ENCODE measurements at regions not wholly inside any gene's neighbourhood (a gene's known extent, or its start where the extent isn't known, plus 50 kb on each side); places are given as distances from the start of the nearest gene placed in this dataset.
A peak's percentile ranks its signal among the peaks of the same experiment; 100 is the strongest.

GRCh38 chr5:124557761-124558160 is 188.7 kb downstream of the ZNF608 start:
- no peaks in the 10 kb centered on the region for H3K9me3 ChIP-seq (ENCODE audit: control insufficient read depth in 3 of 3, low read length in 3 of 3)
- no peak overlapping the region for H3K4me3 ChIP-seq (ENCODE audit: low read length in 3 of 3)
- no peaks in the 10 kb centered on the region for H3K36me3 ChIP-seq (ENCODE audit: control insufficient read depth in 3 of 3, insufficient read depth in 3 of 3, low read length in 3 of 3)
- H3K27me3 ChIP-seq (ENCODE audit: control insufficient read depth in 3 of 3, insufficient read depth in 3 of 3, low read length in 3 of 3): no peaks in the 10 kb centered on the region
- H3K27ac ChIP-seq (ENCODE audit: low read depth, low read length): no peak overlapping the region
- H3K4me1 ChIP-seq (ENCODE audit: control insufficient read depth in 3 of 3, insufficient read depth in 3 of 3, low read length in 3 of 3): no peaks in the 10 kb centered on the region
- no peak overlapping the region for H3K9ac ChIP-seq (ENCODE audit: low read depth in 1 of 3, low read length in 3 of 3)

- no peaks in the 10 kb centered on the region for H3K27me3 ChIP-seq (ENCODE audit: control insufficient read depth in 3 of 3, insufficient read depth in 3 of 3, low read length in 3 of 3)
- H3K9me3 ChIP-seq (ENCODE audit: control insufficient read depth in 3 of 3, low read length in 3 of 3): no peaks in the 10 kb centered on the region
- H3K9ac ChIP-seq (ENCODE audit: low read depth in 1 of 3, low read length in 3 of 3): no peak overlapping the region
- H3K36me3 ChIP-seq (ENCODE audit: control insufficient read depth in 3 of 3, insufficient read depth in 3 of 3, low read length in 3 of 3): no peaks in the 10 kb centered on the region
- no peak overlapping the region for H3K27ac ChIP-seq (ENCODE audit: low read depth, low read length)
- H3K4me1 ChIP-seq (ENCODE audit: control insufficient read depth in 3 of 3, insufficient read depth in 3 of 3, low read length in 3 of 3): no peaks in the 10 kb centered on the region
- no peak overlapping the region for H3K4me3 ChIP-seq (ENCODE audit: low read length in 3 of 3)
These were observed 191.5 kb downstream of the ZNF608 start for GRCh38 chr5:124554746-124555578.

- no peaks in the 10 kb centered on the region for H3K4me1 ChIP-seq (ENCODE audit: control insufficient read depth in 3 of 3, insufficient read depth in 3 of 3, low read length in 3 of 3)
- H3K27ac ChIP-seq (ENCODE audit: low read depth, low read length): no peak overlapping the region
- no peaks in the 10 kb centered on the region for H3K36me3 ChIP-seq (ENCODE audit: control insufficient read depth in 3 of 3, insufficient read depth in 3 of 3, low read length in 3 of 3)
- H3K9ac ChIP-seq (ENCODE audit: low read depth in 1 of 3, low read length in 3 of 3): no peak overlapping the region
- no peaks in the 10 kb centered on the region for H3K9me3 ChIP-seq (ENCODE audit: control insufficient read depth in 3 of 3, low read length in 3 of 3)
- no peak overlapping the region for H3K4me3 ChIP-seq (ENCODE audit: low read length in 3 of 3)
- no peaks in the 10 kb centered on the region for H3K27me3 ChIP-seq (ENCODE audit: control insufficient read depth in 3 of 3, insufficient read depth in 3 of 3, low read length in 3 of 3)
These were observed 192.5 kb downstream of the ZNF608 start for GRCh38 chr5:124553911-124554310.

- no peak overlapping the region for H3K4me3 ChIP-seq (ENCODE audit: low read length in 3 of 3)
- H3K9me3 ChIP-seq (ENCODE audit: control insufficient read depth in 3 of 3, low read length in 3 of 3): no peaks in the 10 kb centered on the region
- no peaks in the 10 kb centered on the region for H3K36me3 ChIP-seq (ENCODE audit: control insufficient read depth in 3 of 3, insufficient read depth in 3 of 3, low read length in 3 of 3)
- no peaks in the 10 kb centered on the region for H3K4me1 ChIP-seq (ENCODE audit: control insufficient read depth in 3 of 3, insufficient read depth in 3 of 3, low read length in 3 of 3)
- H3K9ac ChIP-seq (ENCODE audit: low read depth in 1 of 3, low read length in 3 of 3): no peak overlapping the region
- H3K27me3 ChIP-seq (ENCODE audit: control insufficient read depth in 3 of 3, insufficient read depth in 3 of 3, low read length in 3 of 3): no peaks in the 10 kb centered on the region
- H3K27ac ChIP-seq (ENCODE audit: low read depth, low read length): no peak overlapping the region
These were observed 193.9 kb downstream of the ZNF608 start for GRCh38 chr5:124552526-124552925.

GRCh38 chr5:124551939-124552279 is 194.5 kb downstream of the ZNF608 start:
- H3K9ac ChIP-seq (ENCODE audit: low read depth in 1 of 3, low read length in 3 of 3): no peak overlapping the region
- H3K36me3 ChIP-seq (ENCODE audit: control insufficient read depth in 3 of 3, insufficient read depth in 3 of 3, low read length in 3 of 3): no peaks in the 10 kb centered on the region
- no peak overlapping the region for H3K27ac ChIP-seq (ENCODE audit: low read depth, low read length)
- no peaks in the 10 kb centered on the region for H3K27me3 ChIP-seq (ENCODE audit: control insufficient read depth in 3 of 3, insufficient read depth in 3 of 3, low read length in 3 of 3)
- H3K4me1 ChIP-seq (ENCODE audit: control insufficient read depth in 3 of 3, insufficient read depth in 3 of 3, low read length in 3 of 3): no peaks in the 10 kb centered on the region
- H3K4me3 ChIP-seq (ENCODE audit: low read length in 3 of 3): no peak overlapping the region
- H3K9me3 ChIP-seq (ENCODE audit: control insufficient read depth in 3 of 3, low read length in 3 of 3): no peaks in the 10 kb centered on the region

DNA sequence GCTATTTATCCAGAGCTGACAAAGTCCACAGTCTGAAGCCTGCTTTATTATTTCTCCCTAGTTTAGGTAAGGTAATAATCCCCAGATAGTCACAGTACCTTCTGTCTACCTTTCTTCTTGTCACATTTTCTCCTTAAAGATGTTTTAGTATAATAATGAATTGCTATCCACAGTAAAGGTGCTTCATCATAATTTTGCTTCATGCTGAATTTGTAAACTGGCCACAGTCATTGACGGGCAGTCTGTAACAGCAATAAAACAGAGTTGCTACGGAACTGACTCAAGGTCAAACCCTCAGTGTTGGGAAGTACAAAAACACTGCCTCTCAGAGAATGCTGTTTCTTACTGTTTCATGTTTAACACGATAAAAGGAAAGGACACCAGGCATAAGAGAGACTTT is 195.7 kb downstream of the ZNF608 start:
- Histone ChIP-seq H3K27me3 (ENCODE audit: control insufficient read depth in 3 of 3, insufficient read depth in 3 of 3, low read length in 3 of 3) (no peaks in the 10 kb centered on the region), H3K9me3 (ENCODE audit: control insufficient read depth in 3 of 3, low read length in 3 of 3) (no peaks in the 10 kb centered on the region), H3K4me3 (ENCODE audit: low read length in 3 of 3) (no peak overlapping the region), H3K36me3 (ENCODE audit: control insufficient read depth in 3 of 3, insufficient read depth in 3 of 3, low read length in 3 of 3) (no peaks in the 10 kb centered on the region), H3K27ac (ENCODE audit: low read depth, low read length) (no peak overlapping the region), H3K4me1 (ENCODE audit: control insufficient read depth in 3 of 3, insufficient read depth in 3 of 3, low read length in 3 of 3) (no peaks in the 10 kb centered on the region), H3K9ac (ENCODE audit: low read depth in 1 of 3, low read length in 3 of 3) (no peak overlapping the region)

DNA sequence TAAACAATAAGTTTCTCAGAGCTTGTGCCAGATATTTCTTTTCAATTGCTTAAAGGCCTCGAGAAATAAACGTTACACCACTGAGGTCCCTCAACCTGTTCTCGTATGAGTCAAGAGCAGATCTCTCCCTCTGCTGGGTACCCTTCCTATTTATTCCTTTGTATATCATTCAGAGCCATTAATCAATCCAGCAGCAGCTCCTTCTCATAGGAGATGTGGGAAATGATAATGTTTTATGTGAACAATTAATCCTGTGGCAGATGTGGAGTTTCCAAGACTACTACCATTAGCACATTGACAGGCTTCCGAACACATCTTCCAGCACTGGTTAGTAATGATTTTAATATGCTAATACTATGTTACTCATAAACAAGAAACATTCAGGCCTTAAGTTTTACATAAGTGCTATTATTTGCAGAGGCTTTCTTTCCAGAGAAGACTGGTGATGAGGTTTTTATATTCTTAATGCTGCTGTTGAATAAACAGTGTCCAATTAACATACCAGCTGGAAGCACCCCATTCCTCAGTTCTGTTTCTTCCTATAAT is 196.5 kb downstream of the ZNF608 start:
- H3K27me3 ChIP-seq (ENCODE audit: control insufficient read depth in 3 of 3, insufficient read depth in 3 of 3, low read length in 3 of 3): no peaks in the 10 kb centered on the region
- no peaks in the 10 kb centered on the region for H3K9me3 ChIP-seq (ENCODE audit: control insufficient read depth in 3 of 3, low read length in 3 of 3)
- no peak overlapping the region for H3K4me3 ChIP-seq (ENCODE audit: low read length in 3 of 3)
- no peak overlapping the region for H3K9ac ChIP-seq (ENCODE audit: low read depth in 1 of 3, low read length in 3 of 3)
- H3K4me1 ChIP-seq (ENCODE audit: control insufficient read depth in 3 of 3, insufficient read depth in 3 of 3, low read length in 3 of 3): peaks cover 0 to under 1% (median 0%) of the 10 kb centered on the region in 3 donors
- H3K36me3 ChIP-seq (ENCODE audit: control insufficient read depth in 3 of 3, insufficient read depth in 3 of 3, low read length in 3 of 3): no peaks in the 10 kb centered on the region
- H3K27ac ChIP-seq (ENCODE audit: low read depth, low read length): no peak overlapping the region

- no peaks in the 10 kb centered on the region for H3K36me3 ChIP-seq (ENCODE audit: control insufficient read depth in 3 of 3, insufficient read depth in 3 of 3, low read length in 3 of 3)
- no peaks in the 10 kb centered on the region for H3K27me3 ChIP-seq (ENCODE audit: control insufficient read depth in 3 of 3, insufficient read depth in 3 of 3, low read length in 3 of 3)
- no peak overlapping the region for H3K4me3 ChIP-seq (ENCODE audit: low read length in 3 of 3)
- H3K27ac ChIP-seq (ENCODE audit: low read depth, low read length): no peak overlapping the region
- peaks cover 0 to 9% (median 0%) of the 10 kb centered on the region in 3 donors for H3K4me1 ChIP-seq (ENCODE audit: control insufficient read depth in 3 of 3, insufficient read depth in 3 of 3, low read length in 3 of 3)
- H3K9ac ChIP-seq (ENCODE audit: low read depth in 1 of 3, low read length in 3 of 3): no peak overlapping the region
- H3K9me3 ChIP-seq (ENCODE audit: control insufficient read depth in 3 of 3, low read length in 3 of 3): no peaks in the 10 kb centered on the region
These were observed 199.8 kb downstream of the ZNF608 start for GRCh38 chr5:124546643-124547042.

DNA sequence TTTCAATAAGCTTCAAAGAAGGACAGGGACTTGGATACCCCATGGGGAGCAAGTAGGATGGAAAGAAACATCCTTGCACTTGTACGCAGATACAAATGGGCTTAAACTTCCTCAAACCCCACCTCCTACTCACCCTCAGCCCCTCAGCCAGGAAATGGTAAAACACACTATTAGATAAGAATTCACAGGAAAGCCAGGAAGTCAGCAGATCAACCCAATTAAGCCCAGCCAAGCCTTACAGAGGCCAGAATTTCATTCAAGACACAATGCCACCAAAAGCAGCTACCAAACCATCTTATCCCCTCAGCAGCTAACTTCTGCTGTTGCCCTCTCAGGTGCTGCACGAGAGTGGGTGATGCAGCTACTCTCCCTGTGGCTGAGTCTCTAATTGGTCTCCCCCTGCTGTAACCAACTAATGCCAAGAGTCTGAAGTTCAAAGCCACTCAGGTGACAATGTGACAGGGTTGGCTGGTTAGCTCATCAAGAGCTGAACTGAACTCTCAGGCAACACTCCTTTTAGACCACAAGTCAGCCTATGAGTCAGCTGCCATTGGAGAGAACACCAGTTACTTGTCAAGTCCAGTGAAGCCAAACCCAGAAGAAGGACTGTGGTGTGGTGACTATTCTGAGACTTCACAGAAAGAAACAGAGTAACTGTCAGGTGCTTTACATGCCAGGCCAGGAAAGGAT is 201.9 kb downstream of the ZNF608 start:
- Histone ChIP-seq H3K4me1 (ENCODE audit: control insufficient read depth in 3 of 3, insufficient read depth in 3 of 3, low read length in 3 of 3) (peaks cover 0 to 9% (median 0%) of the 10 kb centered on the region in 3 donors), H3K4me3 (ENCODE audit: low read length in 3 of 3) (no peak overlapping the region), H3K36me3 (ENCODE audit: control insufficient read depth in 3 of 3, insufficient read depth in 3 of 3, low read length in 3 of 3) (no peaks in the 10 kb centered on the region), H3K9me3 (ENCODE audit: control insufficient read depth in 3 of 3, low read length in 3 of 3) (no peaks in the 10 kb centered on the region), H3K27me3 (ENCODE audit: control insufficient read depth in 3 of 3, insufficient read depth in 3 of 3, low read length in 3 of 3) (no peaks in the 10 kb centered on the region), H3K9ac (ENCODE audit: low read depth in 1 of 3, low read length in 3 of 3) (no peak overlapping the region), H3K27ac (ENCODE audit: low read depth, low read length) (no peak overlapping the region)

DNA sequence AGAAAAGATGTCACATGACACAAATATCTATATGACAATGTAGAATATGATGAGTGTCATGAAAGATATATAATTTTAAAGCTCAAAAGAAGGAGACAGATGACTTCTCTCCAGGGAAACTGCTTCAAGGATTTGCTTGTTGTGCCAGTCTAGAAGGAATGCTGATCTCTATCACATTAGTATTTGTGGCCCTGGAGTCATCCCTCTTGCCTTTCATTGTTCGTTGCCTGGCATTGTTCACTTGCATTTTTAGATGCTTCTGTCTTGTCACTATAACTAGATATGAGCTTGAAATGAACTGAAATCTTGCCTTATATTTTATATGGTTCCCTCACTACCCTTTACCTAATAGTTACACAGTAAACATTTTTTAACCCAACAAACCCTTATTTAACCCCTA is 207.5 kb downstream of the ZNF608 start:
- Histone ChIP-seq H3K27me3 (ENCODE audit: control insufficient read depth in 3 of 3, insufficient read depth in 3 of 3, low read length in 3 of 3) (no peaks in the 10 kb centered on the region), H3K36me3 (ENCODE audit: control insufficient read depth in 3 of 3, insufficient read depth in 3 of 3, low read length in 3 of 3) (no peaks in the 10 kb centered on the region), H3K4me1 (ENCODE audit: control insufficient read depth in 3 of 3, insufficient read depth in 3 of 3, low read length in 3 of 3) (peaks cover 0 to 9% (median 3%) of the 10 kb centered on the region in 3 donors), H3K9me3 (ENCODE audit: control insufficient read depth in 3 of 3, low read length in 3 of 3) (no peaks in the 10 kb centered on the region), H3K27ac (ENCODE audit: low read depth, low read length) (peak overlapping the region; percentile 67), H3K9ac (ENCODE audit: low read depth in 1 of 3, low read length in 3 of 3) (no peak overlapping the region), H3K4me3 (ENCODE audit: low read length in 3 of 3) (no peak overlapping the region)
